Common myeloid progenitor, CD34-positive (primary cell): ENCODE measurements at regions not wholly inside any gene's neighbourhood (a gene's known extent, or its start where the extent isn't known, plus 50 kb on each side); places are given as distances from the start of the nearest gene placed in this dataset.
A peak's percentile ranks its signal among the peaks of the same experiment; 100 is the strongest.

Experiments used
- CTCF ChIA-PET: fragments of 350-600 bp; sonication (Branson Sonifier 250); formaldehyde crosslinking; loops from one replicate; lab custom pipeline; 2021; ENCODE audit warnings: antibody characterized with exemption; lab: Charles Lee
- POLR2A ChIA-PET: fragments of 350-600 bp; sonication (Branson Sonifier 250); formaldehyde crosslinking; loops from one replicate; lab custom pipeline; 2021; ENCODE audit warnings: antibody characterized with exemption; lab: Charles Lee
- DNase-seq, 3 donors: peaks; one replicate each; pipeline versions ENCODE4 v3.0.0 to v3.0.0-alpha.2; 2013
- H3K27ac ChIP-seq, 2 experiments: 1 replicate in 1 of 2; 2 replicates in 1 of 2; pipeline ENCODE4 v1.7.0; 2013; ENCODE audit warnings: inconsistent platforms in 2 of 2, low read length in 2 of 2, mild to moderate bottlenecking in 2 of 2, low read depth in 1 of 2, moderate library complexity in 1 of 2; ENCODE audit not compliant: severe bottlenecking in 2 of 2, insufficient read depth in 1 of 2, poor library complexity in 1 of 2
- H3K27me3 ChIP-seq, 5 experiments: replicated peaks in 2 of 5; 1 replicate in 3 of 5; 2 replicates in 2 of 5; pipeline versions ENCODE4 v1.6.1 to v1.7.0; 2013; ENCODE audit warnings: low read length in 4 of 5, mild to moderate bottlenecking in 2 of 5, moderate library complexity in 2 of 5, inconsistent platforms in 1 of 5; ENCODE audit not compliant: insufficient read depth in 5 of 5, control insufficient read depth in 4 of 5
- H3K36me3 ChIP-seq, 4 experiments: 1 replicate in 2 of 4; 2 replicates in 2 of 4; pipeline versions ENCODE4 v1.6.1 to v1.7.0; 2013; ENCODE audit warnings: low read length in 3 of 4, control low read depth in 1 of 4, mild to moderate bottlenecking in 1 of 4; ENCODE audit not compliant: control insufficient read depth in 4 of 4, insufficient read depth in 4 of 4
- H3K4me1 ChIP-seq, 4 experiments: 1 replicate in 3 of 4; 2 replicates in 1 of 4; pipeline versions ENCODE4 v1.6.1 to v1.7.1; 2013; ENCODE audit warnings: low read length in 3 of 4, mild to moderate bottlenecking in 3 of 4, control low read depth in 1 of 4, inconsistent platforms in 1 of 4, moderate library complexity in 1 of 4; ENCODE audit not compliant: control insufficient read depth in 4 of 4, insufficient read depth in 4 of 4; ENCODE audit errors: control extremely low read depth in 1 of 4
- H3K4me3 ChIP-seq, 7 experiments: 1 replicate in 4 of 7; 2 replicates in 3 of 7; pipeline versions ENCODE4 v1.5.1 to v1.7.0; 2013; ENCODE audit warnings: mild to moderate bottlenecking in 7 of 7, low read length in 6 of 7, moderate library complexity in 6 of 7, inconsistent platforms in 2 of 7, low read depth in 2 of 7, control low read depth in 1 of 7; ENCODE audit not compliant: insufficient read depth in 4 of 7, control insufficient read depth in 1 of 7; ENCODE audit errors: extremely low read depth in 1 of 7
- H3K9me3 ChIP-seq, 5 experiments: 1 replicate in 4 of 5; 2 replicates in 1 of 5; pipeline versions ENCODE4 v1.6.1 to v1.7.1; 2013; ENCODE audit warnings: low read length in 4 of 5, mild to moderate bottlenecking in 2 of 5, inconsistent platforms in 1 of 5, low read depth in 1 of 5, moderate library complexity in 1 of 5; ENCODE audit not compliant: control insufficient read depth in 4 of 5, insufficient read depth in 2 of 5; ENCODE audit errors: control extremely low read depth in 1 of 5
- WGBS: methylation state at CpG from one replicate; pipeline ENCODE4 v1.1.5; 2013; ENCODE audit not compliant: insufficient coverage; 5-methylcytosine and 5-hydroxymethylcytosine counted together

DNA sequence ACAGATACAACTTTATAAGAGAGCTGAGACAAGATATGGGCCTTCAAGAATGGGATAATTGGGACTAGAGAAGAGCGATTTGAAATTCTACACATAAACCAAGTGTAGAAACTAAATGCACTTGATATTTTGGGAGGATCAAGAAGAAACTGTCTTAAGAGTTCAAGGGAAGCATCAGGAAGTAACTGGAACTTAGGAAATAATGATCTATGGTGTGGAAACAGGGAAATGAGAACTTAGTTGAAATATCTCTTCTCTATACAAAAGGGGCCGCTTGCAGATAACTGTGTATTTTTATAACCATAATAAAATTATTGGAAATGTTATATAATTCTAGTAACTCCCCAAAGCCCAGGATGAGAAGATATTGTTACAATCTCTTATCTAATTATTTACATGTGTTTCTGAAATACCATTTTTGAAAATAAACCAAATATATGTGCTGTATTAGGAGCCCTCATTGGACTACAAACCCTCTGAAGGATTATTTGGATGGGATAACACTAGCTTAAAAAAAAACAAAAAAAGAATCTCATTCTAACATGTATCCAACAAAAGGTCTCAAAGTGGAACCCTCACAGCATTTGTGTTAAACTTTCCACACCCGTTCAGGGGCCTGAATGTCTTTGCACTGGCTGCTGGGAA is 84.7 kb upstream of the FLRT2 start:
- CTCF ChIA-PET: no interaction called here
- no peaks in the 10 kb centered on the region for H3K27me3 ChIP-seq
- POLR2A ChIA-PET: interaction anchor here (0.6 kb wide), 1 partner anchor 21 kb away, joined by 3 read pairs; no protein-coding TSS in a partner anchor
- DNase-seq: no peak
- H3K4me3 ChIP-seq: no peak overlapping the region
- no peaks in the 10 kb centered on the region for H3K9me3 ChIP-seq
- H3K36me3 ChIP-seq: no peaks in the 10 kb centered on the region
- peaks cover 0 to 9% (median 4%) of the 10 kb centered on the region in 4 experiments for H3K4me1 ChIP-seq
- no peak overlapping the region for H3K27ac ChIP-seq
- WGBS: 100% methylated on average over 2 of the region's 3 CpGs

DNA sequence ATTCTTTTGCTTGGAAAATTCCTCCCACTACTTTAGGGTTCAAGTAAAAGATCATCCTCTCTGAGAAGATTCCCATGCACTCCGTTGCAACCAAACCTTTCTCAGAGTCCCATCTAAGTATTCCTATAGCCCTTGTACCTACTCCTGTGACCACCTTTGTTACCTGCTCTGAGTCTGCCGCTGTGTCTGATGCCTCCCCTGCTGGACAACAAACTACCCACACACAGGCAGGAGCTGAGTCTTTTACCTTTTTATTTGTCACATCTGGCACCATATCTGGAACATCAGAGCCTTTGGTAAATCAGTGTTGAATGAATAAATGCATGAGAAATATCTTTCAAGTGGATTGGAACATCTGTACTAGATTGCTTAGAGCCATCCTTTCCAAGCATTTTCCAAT is 82.1 kb upstream of the FLRT2 start:
- Histone ChIP-seq H3K4me1 (peaks cover 0 to 9% (median 4%) of the 10 kb centered on the region in 4 experiments), H3K9me3 (no peaks in the 10 kb centered on the region), H3K36me3 (no peaks in the 10 kb centered on the region), H3K4me3 (no peak overlapping the region), H3K27me3 (no peaks in the 10 kb centered on the region), H3K27ac (no peak overlapping the region)
- ChIA-PET POLR2A (no interaction called here), CTCF (no interaction called here)
- WGBS: 100% methylated on average over 1 of the region's 2 CpGs
- DNase-seq: no peak

DNA sequence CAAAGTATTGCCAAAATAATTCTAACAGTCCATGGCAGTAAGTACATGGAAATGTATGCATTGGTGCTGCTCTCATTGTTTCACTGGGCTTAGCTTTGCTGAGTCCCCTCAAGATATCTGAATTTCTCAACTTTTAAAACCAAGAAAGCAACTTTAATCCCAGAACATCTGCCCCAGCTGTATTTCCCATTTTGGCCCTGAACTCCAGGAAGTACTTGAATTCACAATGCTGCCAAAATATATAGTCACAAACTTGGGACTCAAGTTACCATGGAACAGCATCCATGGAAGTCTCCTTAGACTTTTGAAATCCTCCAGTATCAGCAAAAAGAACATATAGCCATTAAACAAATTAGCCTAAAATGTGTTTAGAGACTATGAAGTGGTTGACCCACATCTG is 78.5 kb upstream of the FLRT2 start:
- POLR2A ChIA-PET: no interaction called here
- CTCF ChIA-PET: no interaction called here
- H3K36me3 ChIP-seq: no peaks in the 10 kb centered on the region

DNA sequence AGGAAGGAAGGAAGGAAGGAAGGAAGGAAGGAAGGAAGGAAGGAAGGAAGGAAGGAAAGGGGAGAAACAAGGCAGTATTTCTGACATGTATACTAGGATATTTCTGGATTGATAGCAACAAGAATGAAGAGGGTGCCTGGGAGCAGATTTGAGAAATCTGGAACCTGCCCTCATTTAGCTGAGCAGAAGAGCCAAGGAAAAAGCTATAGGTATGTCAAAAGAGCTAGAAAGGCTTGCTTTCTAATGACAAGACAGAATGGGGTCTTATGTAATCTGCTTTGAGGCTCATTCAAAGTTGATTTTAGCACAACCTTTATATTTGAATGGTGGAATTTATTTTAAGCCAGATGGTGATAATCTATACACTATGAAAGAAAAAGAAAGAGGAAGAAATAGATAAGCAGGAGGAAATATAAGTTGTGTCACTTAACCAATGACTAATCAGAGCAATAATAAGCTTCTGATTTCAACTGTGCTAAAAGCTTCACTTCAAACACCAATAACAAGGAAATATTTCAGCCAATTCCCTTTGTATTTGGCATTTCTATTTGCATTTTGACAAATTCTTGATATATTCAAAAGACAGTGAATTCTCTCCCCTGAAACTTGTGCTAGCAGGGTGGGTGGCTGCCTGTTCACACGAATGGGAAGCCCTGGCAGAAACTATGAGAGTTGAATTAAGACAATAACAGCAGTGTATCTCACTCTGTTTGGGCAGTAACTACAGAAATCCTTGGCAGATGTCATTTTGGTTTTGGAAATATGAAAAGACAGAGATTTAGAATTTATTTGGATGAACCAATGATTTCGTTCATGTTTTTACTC is 76.3 kb upstream of the FLRT2 start:
- Histone ChIP-seq H3K36me3 (no peaks in the 10 kb centered on the region), H3K9me3 (peaks cover 0 to 2% (median 0%) of the 10 kb centered on the region in 5 experiments), H3K27ac (no peak overlapping the region), H3K4me1 (no peaks in the 10 kb centered on the region), H3K4me3 (no peak overlapping the region), H3K27me3 (no peaks in the 10 kb centered on the region)
- ChIA-PET CTCF (no interaction called here), POLR2A (no interaction called here)
- 100% methylated on average over 1 of the region's 2 CpGs for WGBS
- peak in 2 of 3 donors; percentile 5 to 10 for DNase-seq

More for the DNA sequence above, 78.5 kb upstream of the FLRT2 start:
- H3K4me3 ChIP-seq: no peak overlapping the region
- no peak overlapping the region for H3K27ac ChIP-seq
- no peaks in the 10 kb centered on the region for H3K27me3 ChIP-seq
- DNase-seq: no peak
- H3K9me3 ChIP-seq: no peaks in the 10 kb centered on the region
- no peaks in the 10 kb centered on the region for H3K4me1 ChIP-seq

DNA sequence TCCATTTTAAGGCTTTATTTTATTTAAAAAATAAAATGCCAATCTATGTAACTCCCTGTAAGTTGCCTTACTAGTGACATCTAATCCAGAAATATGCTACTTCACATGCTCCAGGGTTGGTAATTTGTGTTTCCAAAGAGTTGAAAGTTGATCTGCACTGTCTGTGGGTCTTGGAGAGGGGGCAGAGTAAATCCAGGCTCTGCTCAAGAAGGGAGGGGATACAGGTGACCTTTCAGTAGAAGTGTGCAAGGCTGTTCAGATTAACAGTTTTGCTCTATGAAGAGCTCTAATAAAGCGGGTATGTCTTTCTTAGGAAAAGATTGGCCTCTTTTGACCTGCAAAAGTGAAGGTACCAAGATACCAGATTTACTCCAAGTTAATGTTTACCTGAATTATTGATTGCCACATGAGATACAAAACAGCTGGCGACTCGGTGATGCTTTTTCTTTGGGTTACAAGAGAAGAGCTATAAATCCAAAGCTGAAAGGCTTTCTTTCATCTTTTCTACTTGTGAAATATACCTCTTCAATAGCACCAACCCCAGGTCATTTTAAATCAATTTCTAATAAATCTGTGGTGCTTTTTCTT is 75.6 kb upstream of the FLRT2 start:
- peaks cover 0 to 2% (median 0%) of the 10 kb centered on the region in 5 experiments for H3K9me3 ChIP-seq
- DNase-seq: no peak
- H3K27me3 ChIP-seq: no peaks in the 10 kb centered on the region
- no peak overlapping the region for H3K27ac ChIP-seq
- ChIA-PET CTCF (no interaction called here), POLR2A (no interaction called here)
- H3K4me3 ChIP-seq: no peak overlapping the region
- WGBS: 95% methylated on average over 3 of the region's 3 CpGs
- no peaks in the 10 kb centered on the region for H3K36me3 ChIP-seq
- no peaks in the 10 kb centered on the region for H3K4me1 ChIP-seq

DNA sequence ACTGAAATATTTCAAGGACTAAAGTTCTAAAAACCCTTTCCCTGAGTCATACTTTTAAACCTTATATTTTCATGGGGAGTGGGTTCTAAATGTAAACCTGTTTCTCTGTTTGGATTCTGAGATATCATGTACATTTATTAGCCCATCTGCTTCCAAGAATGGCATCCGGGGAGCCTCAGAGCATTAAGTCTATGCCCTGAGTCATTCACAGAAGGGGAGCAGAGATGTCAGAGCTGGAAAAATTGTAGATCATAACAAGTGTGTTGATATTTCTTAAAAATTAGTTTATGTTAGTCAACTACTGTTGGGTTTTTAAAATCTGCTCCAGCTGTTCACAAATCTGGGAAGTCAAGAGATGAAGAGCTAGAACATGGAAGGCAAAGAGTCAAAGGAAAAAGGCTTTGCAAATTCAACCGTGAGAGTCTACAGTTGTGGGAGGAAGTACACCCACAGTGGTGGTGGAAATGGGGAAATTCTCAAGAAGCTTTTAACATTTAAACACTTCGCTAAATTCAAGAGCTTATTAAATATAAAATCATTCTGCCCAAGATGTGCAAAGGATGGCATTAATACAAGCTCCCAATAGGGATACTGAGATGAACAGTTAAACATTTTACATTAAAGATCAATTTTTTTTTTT is 70.5 kb upstream of the FLRT2 start:
- CTCF ChIA-PET: no interaction called here
- POLR2A ChIA-PET: no interaction called here

More for the DNA sequence above, 70.5 kb upstream of the FLRT2 start:
- no peak overlapping the region for H3K4me3 ChIP-seq
- H3K27me3 ChIP-seq: no peaks in the 10 kb centered on the region
- 89% methylated on average over 1 of the region's 3 CpGs for WGBS
- no peaks in the 10 kb centered on the region for H3K36me3 ChIP-seq
- no peak for DNase-seq
- H3K27ac ChIP-seq: no peak overlapping the region
- H3K4me1 ChIP-seq: no peaks in the 10 kb centered on the region
- H3K9me3 ChIP-seq: peaks cover 0 to 2% (median 0%) of the 10 kb centered on the region in 5 experiments
